NCI-H1092 (cell line): ENCODE measurements at regions not wholly inside any gene's neighbourhood (a gene's known extent, or its start where the extent isn't known, plus 50 kb on each side); places are given as distances from the start of the nearest gene placed in this dataset.

Source experiments
- DNase-seq: peaks from one replicate; lab custom pipeline; 2025; lab: John Stamatoyannopoulos, UW

- no peak for DNase-seq
These were observed 687.9 kb upstream of the CITED2 start for GRCh38 chr6:140062043-140063020.

GRCh38 chr6:140061110-140062042 lies 686.9 kb upstream of the CITED2 start:
- no peak for DNase-seq

- no peak for DNase-seq
These were observed 685.5 kb upstream of the CITED2 start for GRCh38 chr6:140059947-140060346.

GRCh38 chr6:140058863-140059262 lies 684.4 kb upstream of the CITED2 start:
- DNase-seq: no peak

- DNase-seq: no peak
These were observed 678.6 kb upstream of the CITED2 start for GRCh38 chr6:140052736-140053729.

- no peak for DNase-seq
These were observed 677.4 kb upstream of the CITED2 start for GRCh38 chr6:140051521-140052512.

GRCh38 chr6:140050101-140050995 lies 675.9 kb upstream of the CITED2 start:
- DNase-seq: no peak

- DNase-seq: no peak
These were observed 674.8 kb upstream of the CITED2 start for GRCh38 chr6:140049251-140049650.

GRCh38 chr6:140048202-140048790 lies 673.8 kb upstream of the CITED2 start:
- no peak for DNase-seq

GRCh38 chr6:140047321-140047720 lies 672.9 kb upstream of the CITED2 start:
- DNase-seq: no peak

- no peak for DNase-seq
These were observed 671.7 kb upstream of the CITED2 start for GRCh38 chr6:140046016-140046632.

- DNase-seq: no peak
These were observed 670.7 kb upstream of the CITED2 start for GRCh38 chr6:140045116-140045515.

GRCh38 chr6:140044626-140045025 lies 670.2 kb upstream of the CITED2 start:
- DNase-seq: no peak

- DNase-seq: no peak
These were observed 669.4 kb upstream of the CITED2 start for GRCh38 chr6:140043762-140044378.

GRCh38 chr6:140043357-140043756 lies 668.9 kb upstream of the CITED2 start:
- no peak for DNase-seq

- DNase-seq: no peak
These were observed 667.3 kb upstream of the CITED2 start for GRCh38 chr6:140041571-140042332.

- no peak for DNase-seq
These were observed 666.6 kb upstream of the CITED2 start for GRCh38 chr6:140041056-140041455.
